A549 (cell line): ENCODE measurements at regions not wholly inside any gene's neighbourhood (a gene's known extent, or its start where the extent isn't known, plus 50 kb on each side); places are given as distances from the start of the nearest gene placed in this dataset.

Experiments
- ATAC-seq, 2 experiments: fragments of 200-7000 bp in 1 of 2; fragments of >200 bp in 1 of 2; cut with Nextera tagmentation in 1 of 2; cut with Tn5 transposase in 1 of 2; 3 replicates each; pipeline versions ENCODE4 v1.8.0 to v1.9.1; 2018 to 2020; ENCODE audit warnings: mild to moderate bottlenecking in 1 of 2, moderate library complexity in 1 of 2
- CTCF ChIA-PET: fragments of 300-600 bp; sonication (Branson Sonifier 250); formaldehyde crosslinking; extraction: SDS; loops from one replicate; lab custom pipeline; 2021; ENCODE audit warnings: antibody characterized with exemption, inconsistent platforms; lab: Yijun Ruan, JAX
- POLR2A ChIA-PET: fragments of 350-600 bp; formaldehyde crosslinking; extraction: SDS; loops from one replicate; lab custom pipeline; 2021; ENCODE audit warnings: antibody characterized with exemption, inconsistent platforms; lab: Yijun Ruan, JAX
- DNase-seq, 2 experiments: peaks; one replicate each; pipeline versions ENCODE4 v3.0.0 to v3.0.0-alpha.2; 2011 to 2016; ENCODE audit warnings: low read depth in 1 of 2, low spot score in 1 of 2
- FAIRE-seq: peaks from 2 replicates; lab custom pipeline; 2011; peaks lifted over from hg19 to GRCh38; lab: Jason Lieb, UNC
- H3K27ac ChIP-seq, 2 experiments: fragments of >200 bp; sonication (Bioruptor Twin); formaldehyde crosslinking; 3 replicates each; pipeline ENCODE4 v1.5.1; 2016 to 2017
- H3K4me1 ChIP-seq: fragments of >200 bp; sonication (Bioruptor Twin); formaldehyde crosslinking; 3 replicates; pipeline ENCODE4 v1.6.1; 2016
- H3K4me2 ChIP-seq: fragments of >200 bp; sonication (Bioruptor Twin); formaldehyde crosslinking; 3 replicates; pipeline ENCODE4 v1.6.1; 2016
- H3K4me3 ChIP-seq: fragments of >200 bp; sonication (Bioruptor Twin); formaldehyde crosslinking; 3 replicates; pipeline ENCODE4 v1.5.1; 2016
- H3K9me3 ChIP-seq: fragments of >200 bp; sonication (Bioruptor Twin); formaldehyde crosslinking; 3 replicates; pipeline ENCODE4 v1.6.1; 2016
- ATOH8 ChIP-seq: fragments of 250-450 bp; sonication (Bioruptor Pico); IDR thresholded peaks from 2 replicates; pipeline ENCODE4 v1.5.0; 2020; ENCODE audit warnings: low read depth, mild to moderate bottlenecking, moderate library complexity
- BHLHE40 ChIP-seq: IDR thresholded peaks from 2 replicates; pipeline ENCODE4 v1.6.1; 2012; ENCODE audit warnings: low read depth, low read length, inconsistent platforms
- CBX2 ChIP-seq: fragments of 200-600 bp; sonication (generic); IDR thresholded peaks from 2 replicates; pipeline ENCODE4 v1.6.1; 2016; ENCODE audit warnings: low read depth, mild to moderate bottlenecking, borderline replicate concordance
- CHD2 ChIP-seq: fragments of 150-350 bp; IDR thresholded peaks from 2 replicates; pipeline ENCODE4 v1.6.1; 2014; ENCODE audit warnings: low read length; ENCODE audit not compliant: partially characterized antibody
- CHD4 ChIP-seq: fragments of 200-600 bp; sonication (generic); IDR thresholded peaks from 2 replicates; pipeline ENCODE4 v1.6.1; 2016; ENCODE audit warnings: antibody characterized with exemption, mild to moderate bottlenecking, borderline replicate concordance
- ELK1 ChIP-seq: fragments of 150-350 bp; IDR thresholded peaks from 2 replicates; pipeline ENCODE4 v1.6.1; 2014; ENCODE audit warnings: low read depth, mild to moderate bottlenecking, low read length
- ESRRA ChIP-seq: fragments of 150-350 bp; IDR thresholded peaks from 2 replicates; pipeline ENCODE4 v1.6.1; 2014; ENCODE audit warnings: mild to moderate bottlenecking, low read length, borderline replicate concordance
- FOSL2 ChIP-seq, 2 experiments: fragments of 450-650 bp in 1 of 2; fragments of >200 bp in 1 of 2; sonication (Bioruptor Twin) in 1 of 2; formaldehyde crosslinking; IDR thresholded peaks; 2 replicates each; pipeline versions ENCODE4 v1.5.0 to v1.6.1; 2016 to 2020; ENCODE audit warnings: mild to moderate bottlenecking in 1 of 2, moderate library complexity in 1 of 2
- FOXS1 ChIP-seq: fragments of 250-450 bp; sonication (Bioruptor Pico); IDR thresholded peaks from 2 replicates; pipeline ENCODE4 v1.5.0; 2020; ENCODE audit warnings: mild to moderate bottlenecking, moderate library complexity
- GATA3 ChIP-seq: IDR thresholded peaks from 2 replicates; pipeline ENCODE4 v1.6.1; 2012; ENCODE audit warnings: borderline replicate concordance
- HMGXB4 ChIP-seq: fragments of 250-450 bp; sonication (Bioruptor Pico); IDR thresholded peaks from 2 replicates; pipeline ENCODE4 v1.5.0; 2021; ENCODE audit warnings: mild to moderate bottlenecking, moderate library complexity, borderline replicate concordance
- HOXB5 ChIP-seq: fragments of 250-450 bp; sonication (Bioruptor Pico); IDR thresholded peaks from 2 replicates; pipeline ENCODE4 v1.5.0; 2020; ENCODE audit warnings: mild to moderate bottlenecking, moderate library complexity
- KDM5A ChIP-seq: fragments of 200-600 bp; sonication (generic); IDR thresholded peaks from 2 replicates; pipeline ENCODE4 v1.6.1; 2016; ENCODE audit warnings: antibody characterized with exemption, mild to moderate bottlenecking
- MYC ChIP-seq: IDR thresholded peaks from 2 replicates; pipeline ENCODE4 v1.6.1; 2012; ENCODE audit warnings: mild to moderate bottlenecking, inconsistent platforms, low read length, improper control_type of control experiment, borderline replicate concordance
- NFE2L2 ChIP-seq: fragments of 150-350 bp; conservative IDR thresholded peaks from 2 replicates; pipeline ENCODE4 v1.6.1; 2014; ENCODE audit warnings: low read length
- POLR2AphosphoS2 ChIP-seq: conservative IDR thresholded peaks from 2 replicates; pipeline ENCODE4 v1.6.1; 2012; ENCODE audit warnings: low read length, improper control_type of control experiment, inconsistent platforms
- RARB ChIP-seq: fragments of 250-450 bp; sonication (Bioruptor Pico); IDR thresholded peaks from 2 replicates; pipeline ENCODE4 v1.8.0; 2021; ENCODE audit warnings: mild to moderate bottlenecking, moderate library complexity
- REST ChIP-seq: fragments of 200-600 bp; sonication (generic); IDR thresholded peaks from 2 replicates; pipeline ENCODE4 v1.6.1; 2016; ENCODE audit warnings: antibody characterized with exemption, mild to moderate bottlenecking, moderate library complexity
- USF2 ChIP-seq: fragments of 450-650 bp; IDR thresholded peaks from 2 replicates; pipeline ENCODE4 v1.6.1; 2014; ENCODE audit warnings: antibody characterized with exemption
- ZC3H11A ChIP-seq: fragments of 450-650 bp; IDR thresholded peaks from 2 replicates; pipeline ENCODE4 v1.6.1; 2014; ENCODE audit warnings: antibody characterized with exemption, mild to moderate bottlenecking
- ZNF302 ChIP-seq: fragments of 250-450 bp; sonication (Bioruptor Pico); IDR thresholded peaks from 2 replicates; pipeline ENCODE4 v1.9.0; 2021; ENCODE audit warnings: inconsistent platforms, mild to moderate bottlenecking, moderate library complexity
- ZSCAN20 ChIP-seq: fragments of 250-450 bp; sonication (Bioruptor Pico); IDR thresholded peaks from 2 replicates; pipeline ENCODE4 v1.8.0; 2022; ENCODE audit warnings: mild to moderate bottlenecking, moderate library complexity
- WGBS: methylation state at CpG from one replicate; pipeline ENCODE4 v1.1.6; 2017; ENCODE audit errors: missing lambda C conversion rate; 5-methylcytosine and 5-hydroxymethylcytosine counted together

- ChIA-PET POLR2A (no interaction called here), CTCF (no interaction called here)
- 1% methylated on average over 2 of the region's 2 CpGs for WGBS
- DNase-seq, result no peak
- TF ChIP-seq CHD2 (no peak), CHD4 (no peak), HOXB5 (CRISPR knock-in tag) (no peak), FOXS1 (no peak), ATOH8 (CRISPR knock-in tag) (no peak), RARB (CRISPR knock-in tag) (no peak), GATA3 (no peak), REST (no peak), BHLHE40 (no peak), USF2 (no peak), ESRRA (no peak), NFE2L2 (no peak), POLR2AphosphoS2 (no peak), ZNF302 (CRISPR knock-in tag) (no peak), ZC3H11A (no peak), FOSL2 (IDR thresholded peaks at IDR 0.05) (no peak), FOSL2 (CRISPR knock-in tag; IDR thresholded peaks at IDR 0.05) (no peak), HMGXB4 (CRISPR knock-in tag) (no peak)
- Histone ChIP-seq H3K4me2 (no peak overlapping the region), H3K9me3 (0 out of 3 replicates have a peak, but pooled peaks cover 3% of the 10 kb centered on the region), H3K4me3 (no peak overlapping the region), H3K4me1 (no peaks in the 10 kb centered on the region), H3K27ac (no peak overlapping the region)
- no peak for FAIRE-seq
- no peak for ATAC-seq
These were observed 560.8 kb downstream of the MCTP2 start for GRCh38 chr15:94792196-94792595.

GRCh38 chr15:94793207-94793606, 561.8 kb downstream of the MCTP2 start:
- DNase-seq (no peak), FAIRE-seq (no peak), ATAC-seq (no peak)
- TF ChIP-seq ZSCAN20 (CRISPR knock-in tag) (no peak), ELK1 (no peak), FOXS1 (no peak), BHLHE40 (no peak), MYC (no peak), CBX2 (no peak), USF2 (no peak), KDM5A (no peak), FOSL2 (IDR thresholded peaks at IDR 0.05) (no peak), FOSL2 (CRISPR knock-in tag; IDR thresholded peaks at IDR 0.05) (no peak)
- Histone ChIP-seq H3K27ac (no peak overlapping the region), H3K9me3 (peaks cover 2% of the 10 kb centered on the region; the same call in 1 of the 3 replicates), H3K4me1 (no peaks in the 10 kb centered on the region), H3K4me2 (no peak overlapping the region), H3K4me3 (no peak overlapping the region)
- ChIA-PET POLR2A (no interaction called here), CTCF (no interaction called here)
- WGBS, result 12% methylated on average over 3 of the region's 3 CpGs
